ENCODE measurements at regions not wholly inside any gene's neighbourhood (a gene's known extent, or its start where the extent isn't known, plus 50 kb on each side); places are given as distances from the start of the nearest gene placed in this dataset.

DNA sequence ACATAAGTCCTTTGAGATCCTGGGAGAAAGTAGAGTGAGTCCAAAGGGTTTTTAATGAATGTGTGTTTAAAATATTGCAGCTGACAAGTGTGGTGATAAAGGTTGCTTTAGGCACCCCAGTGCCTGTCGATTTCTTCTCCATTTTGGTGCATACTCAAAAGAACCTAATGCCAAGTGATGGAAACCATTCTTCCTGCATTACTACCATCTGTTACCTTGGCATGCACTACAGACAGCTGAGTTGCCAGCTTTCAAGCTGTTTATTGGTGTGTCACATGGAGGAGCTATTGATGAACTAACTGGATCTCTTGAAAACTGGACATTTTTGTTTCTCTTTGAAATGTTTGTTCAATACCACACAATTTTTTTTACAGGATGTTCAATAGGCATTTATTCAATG lies 350.0 kb downstream of the AKAIN1 start:
- TF ChIP-seq, protein P1, sequence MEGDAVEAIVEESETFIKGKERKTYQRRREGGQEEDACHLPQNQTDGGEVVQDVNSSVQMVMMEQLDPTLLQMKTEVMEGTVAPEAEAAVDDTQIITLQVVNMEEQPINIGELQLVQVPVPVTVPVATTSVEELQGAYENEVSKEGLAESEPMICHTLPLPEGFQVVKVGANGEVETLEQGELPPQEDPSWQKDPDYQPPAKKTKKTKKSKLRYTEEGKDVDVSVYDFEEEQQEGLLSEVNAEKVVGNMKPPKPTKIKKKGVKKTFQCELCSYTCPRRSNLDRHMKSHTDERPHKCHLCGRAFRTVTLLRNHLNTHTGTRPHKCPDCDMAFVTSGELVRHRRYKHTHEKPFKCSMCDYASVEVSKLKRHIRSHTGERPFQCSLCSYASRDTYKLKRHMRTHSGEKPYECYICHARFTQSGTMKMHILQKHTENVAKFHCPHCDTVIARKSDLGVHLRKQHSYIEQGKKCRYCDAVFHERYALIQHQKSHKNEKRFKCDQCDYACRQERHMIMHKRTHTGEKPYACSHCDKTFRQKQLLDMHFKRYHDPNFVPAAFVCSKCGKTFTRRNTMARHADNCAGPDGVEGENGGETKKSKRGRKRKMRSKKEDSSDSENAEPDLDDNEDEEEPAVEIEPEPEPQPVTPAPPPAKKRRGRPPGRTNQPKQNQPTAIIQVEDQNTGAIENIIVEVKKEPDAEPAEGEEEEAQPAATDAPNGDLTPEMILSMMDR (conservative IDR thresholded peaks at IDR 0.05; ENCODE audit: low read length), result no peak
- no peak for TF ChIP-seq EZH2phosphoT487 (IDR thresholded peaks at IDR 0.05; ENCODE audit: borderline replicate concordance)
